A673 (cell line): ENCODE measurements at regions not wholly inside any gene's neighbourhood (a gene's known extent, or its start where the extent isn't known, plus 50 kb on each side); places are given as distances from the start of the nearest gene placed in this dataset.

Experiments
- EZH2 ChIP-seq: fragments of 200-600 bp; sonication (generic); IDR thresholded peaks from 2 replicates; pipeline ENCODE4 v1.6.1; 2017; ENCODE audit warnings: borderline replicate concordance, low read depth, mild to moderate bottlenecking, mixed read lengths, antibody characterized with exemption, low read length; ENCODE audit not compliant: poor library complexity, severe bottlenecking
- TF ChIP-seq, protein P1 (sequence below): fragments of 300-800, 200-600 bp; sonication (generic); conservative IDR thresholded peaks from 2 replicates; pipeline ENCODE4 v1.5.1; 2017; ENCODE audit warnings: low read depth, mild to moderate bottlenecking, antibody characterized with exemption, low read length, moderate library complexity, mixed read lengths

DNA sequence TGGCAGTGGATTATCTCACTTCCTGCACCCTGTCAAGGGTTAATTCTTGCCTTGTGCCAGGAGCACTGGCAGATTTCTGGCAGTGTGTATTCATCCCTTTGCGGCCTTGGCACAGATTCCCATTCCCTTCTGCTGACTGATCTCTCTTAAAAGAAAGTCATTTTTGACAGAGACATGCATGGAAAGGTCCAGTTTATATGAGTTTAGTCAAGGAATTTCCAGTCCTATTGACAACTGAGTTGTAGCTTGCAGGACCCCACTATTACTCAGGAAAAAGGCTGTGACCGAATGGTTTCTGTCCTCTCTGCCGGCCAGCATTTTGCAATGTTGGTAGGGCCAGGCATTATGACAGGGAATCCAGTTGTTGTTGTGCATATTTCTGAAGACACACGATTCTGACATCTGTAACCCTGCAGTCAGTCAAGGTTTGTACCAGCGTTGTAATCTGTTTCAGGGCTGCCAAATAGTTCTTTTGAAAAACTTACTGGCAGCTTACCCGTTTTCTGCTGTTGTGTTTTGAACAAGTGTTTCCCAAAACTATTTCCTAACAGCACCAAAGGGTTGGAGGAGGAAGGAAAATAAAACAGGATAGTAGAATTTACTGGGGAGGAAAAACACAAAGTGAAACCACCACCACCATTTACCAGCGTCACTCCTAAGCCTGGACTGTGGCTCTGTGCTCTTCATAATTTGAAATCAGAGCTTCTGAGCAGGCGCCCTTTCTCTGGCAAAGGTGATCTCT, 243.4 kb upstream of the KLF4 start:
- TF ChIP-seq, protein P1, sequence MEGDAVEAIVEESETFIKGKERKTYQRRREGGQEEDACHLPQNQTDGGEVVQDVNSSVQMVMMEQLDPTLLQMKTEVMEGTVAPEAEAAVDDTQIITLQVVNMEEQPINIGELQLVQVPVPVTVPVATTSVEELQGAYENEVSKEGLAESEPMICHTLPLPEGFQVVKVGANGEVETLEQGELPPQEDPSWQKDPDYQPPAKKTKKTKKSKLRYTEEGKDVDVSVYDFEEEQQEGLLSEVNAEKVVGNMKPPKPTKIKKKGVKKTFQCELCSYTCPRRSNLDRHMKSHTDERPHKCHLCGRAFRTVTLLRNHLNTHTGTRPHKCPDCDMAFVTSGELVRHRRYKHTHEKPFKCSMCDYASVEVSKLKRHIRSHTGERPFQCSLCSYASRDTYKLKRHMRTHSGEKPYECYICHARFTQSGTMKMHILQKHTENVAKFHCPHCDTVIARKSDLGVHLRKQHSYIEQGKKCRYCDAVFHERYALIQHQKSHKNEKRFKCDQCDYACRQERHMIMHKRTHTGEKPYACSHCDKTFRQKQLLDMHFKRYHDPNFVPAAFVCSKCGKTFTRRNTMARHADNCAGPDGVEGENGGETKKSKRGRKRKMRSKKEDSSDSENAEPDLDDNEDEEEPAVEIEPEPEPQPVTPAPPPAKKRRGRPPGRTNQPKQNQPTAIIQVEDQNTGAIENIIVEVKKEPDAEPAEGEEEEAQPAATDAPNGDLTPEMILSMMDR: no peak
- no peak for TF ChIP-seq EZH2
